ENCODE measurements at regions not wholly inside any gene's neighbourhood (a gene's known extent, or its start where the extent isn't known, plus 50 kb on each side); places are given as distances from the start of the nearest gene placed in this dataset.

DNA sequence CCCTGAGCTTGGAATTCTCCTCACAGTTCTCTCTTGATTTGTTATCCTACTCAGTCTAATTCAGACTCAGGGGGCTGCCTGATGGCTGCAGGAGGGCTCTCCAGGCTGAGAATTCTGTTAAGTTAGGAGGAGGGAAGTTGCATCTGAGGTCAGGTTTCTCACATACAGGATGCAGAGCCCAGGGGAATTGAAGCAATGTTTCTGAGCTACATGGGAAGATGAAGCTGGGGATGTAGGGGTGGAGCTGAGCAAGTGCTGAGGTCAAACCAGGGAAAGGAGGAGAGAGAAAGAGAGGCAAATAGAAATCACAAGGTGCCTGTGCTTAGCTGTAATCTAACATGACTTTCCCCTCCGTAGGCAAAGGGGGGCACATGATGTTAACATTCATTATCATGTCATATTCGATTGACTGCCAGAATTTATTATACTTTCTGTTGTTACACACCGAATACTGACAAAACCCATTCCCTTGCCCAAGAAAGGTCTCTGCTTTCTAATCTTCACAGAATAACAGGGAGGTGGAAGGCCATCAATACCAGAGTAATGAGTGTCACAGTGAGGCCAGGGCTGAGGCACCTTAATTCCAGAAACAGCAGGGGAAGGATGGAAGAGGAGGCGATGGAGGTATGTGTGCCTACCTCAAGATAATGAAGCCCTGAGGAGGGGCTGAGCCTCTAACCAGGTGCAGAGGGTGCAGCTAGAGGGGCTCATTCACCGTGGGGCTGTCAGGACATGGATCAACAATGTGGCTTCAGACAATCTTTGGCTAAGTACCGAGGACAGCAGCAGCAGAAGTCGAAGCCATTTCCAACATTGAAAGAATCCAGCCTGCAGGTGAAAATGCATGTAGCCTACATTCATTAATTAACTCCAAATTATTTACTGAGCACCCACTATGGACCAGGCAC, 205.4 kb upstream of the SNX19 start:
- no peak for DNase-seq (ENCODE audit: low read depth)

- no peak for DNase-seq (ENCODE audit: low read depth)
Observed at GRCh38 chr11:131122448-131122847, 206.2 kb upstream of the SNX19 start.

DNA sequence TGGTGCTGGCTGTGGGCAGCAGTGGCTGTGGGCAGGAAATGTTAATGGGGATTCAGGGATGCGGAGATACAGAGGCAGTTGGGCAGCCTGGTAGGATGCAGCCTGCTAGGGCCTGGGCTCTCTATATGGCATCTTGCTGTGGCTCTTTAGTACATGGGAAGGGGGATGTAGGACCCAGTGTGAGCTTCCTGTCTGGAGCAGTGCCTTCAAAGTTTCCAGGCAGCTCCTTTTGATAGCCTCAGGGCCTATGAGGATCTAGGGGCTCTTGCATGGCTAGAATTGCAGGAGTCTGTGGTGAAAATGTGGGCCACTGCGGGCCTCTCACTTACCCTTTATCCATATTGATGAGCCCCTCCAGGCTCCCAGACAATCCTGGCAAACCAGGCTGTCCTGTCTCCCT, 213.2 kb upstream of the SNX19 start:
- DNase-seq (ENCODE audit: low read depth), result no peak

GRCh38 chr11:131135611-131136010, 219.3 kb upstream of the SNX19 start:
- no peak for DNase-seq (ENCODE audit: low read depth)

- peak; percentile 19 for DNase-seq (ENCODE audit: low read depth)
Observed at GRCh38 chr11:131136486-131136885, 220.2 kb upstream of the SNX19 start.

DNA sequence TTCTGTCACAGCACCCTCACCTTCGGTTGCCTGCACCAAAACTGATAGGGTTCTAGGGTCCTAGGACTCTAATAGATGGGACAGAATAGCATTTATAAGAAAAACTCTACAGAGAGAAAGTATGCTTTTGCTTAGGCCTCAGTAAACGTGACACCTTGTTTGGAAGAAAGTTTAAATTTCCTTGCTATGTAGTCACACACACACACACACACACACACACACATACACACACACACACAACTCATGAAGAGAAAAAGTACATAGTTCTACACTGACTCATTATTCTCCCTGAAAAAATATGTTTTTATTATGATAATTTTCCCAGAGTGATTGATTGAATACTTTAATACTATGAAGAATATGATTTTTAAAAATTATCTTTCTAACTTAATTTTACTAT, 220.8 kb upstream of the SNX19 start:
- peak; percentile 8 for DNase-seq (ENCODE audit: low read depth)

- no peak for DNase-seq (ENCODE audit: low read depth)
Observed at GRCh38 chr11:131138731-131139130, 222.5 kb upstream of the SNX19 start.

- DNase-seq (ENCODE audit: low read depth), result no peak
Observed at GRCh38 chr11:131145791-131146190, 224.6 kb upstream of the NTM start.

DNA sequence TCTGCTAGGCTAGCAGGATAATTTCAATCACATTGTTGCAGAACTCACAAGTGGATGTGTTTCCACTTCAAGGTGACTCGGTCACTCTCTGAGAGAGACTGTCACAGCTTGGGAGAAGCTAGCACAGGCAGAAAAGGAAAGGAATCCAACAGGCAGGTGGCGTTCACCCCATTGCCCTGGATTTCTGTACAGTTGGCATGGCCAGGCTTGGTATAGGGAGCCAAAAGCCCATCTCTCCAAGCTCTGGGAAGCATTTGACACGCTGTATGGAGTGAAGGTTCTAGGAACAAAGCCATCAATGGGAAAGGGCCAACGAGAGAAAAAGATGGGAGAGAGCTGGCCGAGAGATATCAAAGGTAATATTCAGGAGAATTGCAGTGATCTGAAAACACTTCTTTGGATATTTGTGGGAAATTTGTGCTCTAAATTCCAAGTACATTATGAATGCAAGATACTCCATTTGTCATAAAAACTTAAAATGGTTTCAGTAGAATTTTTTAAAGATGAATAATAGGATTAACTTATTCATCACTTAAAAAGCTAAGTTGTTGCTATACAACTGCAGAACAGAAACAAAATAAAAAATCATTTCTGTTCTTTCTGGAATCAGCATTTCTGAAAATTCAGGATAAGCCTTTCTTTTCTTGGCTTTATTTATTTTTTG, 223.5 kb upstream of the NTM start:
- DNase-seq (ENCODE audit: low read depth), result no peak

GRCh38 chr11:131154351-131154750, 216.1 kb upstream of the NTM start:
- no peak for DNase-seq (ENCODE audit: low read depth)

DNA sequence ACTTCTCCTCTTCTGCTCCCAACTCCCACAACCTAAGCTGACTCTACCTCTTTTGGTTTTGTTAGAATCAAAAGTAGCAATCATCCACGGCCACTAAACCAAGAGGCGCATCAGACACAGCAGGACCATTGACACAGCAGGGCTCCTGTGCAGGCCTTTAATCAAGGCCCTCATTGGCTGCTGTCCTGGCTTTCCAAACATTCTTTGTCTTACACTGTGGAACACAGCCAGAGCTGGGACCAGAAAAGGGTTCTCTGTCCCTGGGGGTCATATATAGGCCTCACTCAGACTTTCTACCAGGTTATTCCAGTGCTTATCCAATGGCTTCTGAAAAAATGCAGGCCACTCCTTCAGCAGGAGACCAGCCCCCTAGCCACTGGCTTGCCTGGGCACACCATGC, 212.7 kb upstream of the NTM start:
- DNase-seq (ENCODE audit: low read depth), result no peak

GRCh38 chr11:131160846-131161245, 209.6 kb upstream of the NTM start:
- DNase-seq (ENCODE audit: low read depth), result no peak

DNA sequence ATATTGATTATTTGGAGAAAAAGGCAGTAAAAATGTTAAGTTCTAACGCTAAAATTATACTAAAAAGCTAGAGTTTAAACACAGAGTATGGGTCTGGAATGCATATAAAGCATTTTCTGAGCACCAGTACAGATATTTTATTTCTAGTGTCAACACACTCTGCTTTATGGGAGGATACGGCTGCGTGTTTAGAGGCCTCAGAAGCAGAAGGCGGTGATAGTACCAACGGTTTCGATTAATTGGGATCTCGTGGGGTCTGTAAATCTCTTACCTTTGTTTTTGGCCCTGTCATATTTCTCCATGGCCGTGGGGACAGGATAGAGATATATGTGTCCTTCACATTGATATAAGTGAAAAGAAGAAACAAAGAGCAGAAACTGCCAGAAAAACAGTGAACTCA, 206.8 kb upstream of the NTM start:
- no peak for DNase-seq (ENCODE audit: low read depth)

GRCh38 chr11:131165036-131165435, 205.4 kb upstream of the NTM start:
- DNase-seq (ENCODE audit: low read depth), result no peak

DNA sequence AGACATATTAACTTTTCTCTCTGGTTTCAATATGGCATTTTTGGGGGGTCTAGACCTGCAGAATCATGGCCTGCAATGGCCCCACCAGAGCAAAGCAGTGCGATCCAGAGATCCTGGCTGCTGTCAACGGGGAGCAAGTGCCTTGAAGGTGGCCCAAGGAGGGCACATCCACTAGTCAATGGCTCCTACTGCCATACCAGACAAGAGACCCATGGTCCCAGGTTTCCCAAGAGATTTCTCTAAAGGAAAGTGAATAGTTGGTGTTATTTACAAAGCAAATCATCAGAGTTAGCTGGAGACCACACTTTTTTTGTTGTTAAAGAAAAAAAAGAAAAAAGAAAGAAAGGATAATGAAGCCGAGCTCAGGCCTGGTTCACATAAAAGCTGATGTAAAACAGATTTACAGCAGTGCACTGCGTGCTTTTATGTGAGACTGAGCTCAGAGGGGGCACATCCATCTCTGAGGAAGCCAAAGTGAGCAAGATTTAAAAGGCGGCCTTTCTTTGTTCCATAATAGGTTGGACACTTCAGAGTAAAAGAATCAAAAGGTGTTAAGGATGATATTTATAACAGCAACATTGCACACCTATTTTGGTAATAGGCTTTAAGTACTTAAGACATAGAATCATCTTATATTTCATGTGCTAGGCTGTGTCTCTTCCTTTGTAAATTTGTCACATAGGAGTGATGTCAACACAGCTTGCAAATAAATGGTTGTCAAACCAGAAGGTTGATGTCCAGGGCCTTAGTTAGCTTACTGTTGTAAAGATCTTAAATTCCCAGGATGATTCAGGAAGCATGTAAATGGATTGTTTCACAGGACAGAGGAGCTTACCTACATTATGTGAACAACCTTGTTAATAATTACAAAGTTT, 201.3 kb upstream of the NTM start:
- DNase-seq (ENCODE audit: low read depth), result no peak

DNA sequence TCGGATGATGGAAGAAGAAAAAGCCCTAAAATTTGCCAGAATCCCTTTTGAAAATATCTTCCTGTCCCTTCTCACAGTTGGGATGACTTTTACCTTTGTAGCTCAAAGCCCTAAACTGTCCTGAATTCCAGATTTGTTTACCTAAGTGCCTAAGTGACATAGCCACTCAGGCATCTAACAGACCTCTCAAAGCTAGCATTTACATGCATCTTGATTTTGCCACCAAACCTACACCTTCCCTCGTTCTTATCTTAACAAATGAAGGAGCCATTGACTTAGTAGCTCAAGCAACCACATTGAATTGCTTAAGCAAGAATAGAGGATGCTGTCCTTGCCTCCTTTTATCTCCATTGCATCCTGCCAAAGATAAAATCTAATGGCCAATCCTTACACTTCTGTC, 198.4 kb upstream of the NTM start:
- DNase-seq (ENCODE audit: low read depth), result no peak

DNA sequence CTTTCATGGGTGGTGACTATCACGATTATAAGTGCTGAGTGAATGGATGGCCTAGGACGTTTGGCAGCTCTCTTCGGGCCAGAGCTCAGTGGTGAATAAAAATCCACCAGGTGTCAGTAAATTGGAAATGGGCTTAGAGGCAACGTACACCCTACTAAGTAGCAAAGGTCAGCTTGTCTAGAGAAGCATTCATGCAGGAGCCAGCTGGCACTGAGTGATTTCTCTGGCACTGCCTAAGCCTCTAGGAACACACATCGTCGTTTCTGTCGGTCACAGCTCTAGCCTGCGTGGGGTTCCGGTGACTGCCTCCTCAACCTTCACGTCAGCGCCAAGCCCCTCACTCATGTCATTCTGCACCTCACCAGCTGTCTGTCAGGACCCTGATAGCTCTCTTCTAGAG, 192.4 kb upstream of the NTM start:
- no peak for DNase-seq (ENCODE audit: low read depth)

- no peak for DNase-seq (ENCODE audit: low read depth)
Observed at GRCh38 chr11:131178596-131178995, 191.8 kb upstream of the NTM start.

DNA sequence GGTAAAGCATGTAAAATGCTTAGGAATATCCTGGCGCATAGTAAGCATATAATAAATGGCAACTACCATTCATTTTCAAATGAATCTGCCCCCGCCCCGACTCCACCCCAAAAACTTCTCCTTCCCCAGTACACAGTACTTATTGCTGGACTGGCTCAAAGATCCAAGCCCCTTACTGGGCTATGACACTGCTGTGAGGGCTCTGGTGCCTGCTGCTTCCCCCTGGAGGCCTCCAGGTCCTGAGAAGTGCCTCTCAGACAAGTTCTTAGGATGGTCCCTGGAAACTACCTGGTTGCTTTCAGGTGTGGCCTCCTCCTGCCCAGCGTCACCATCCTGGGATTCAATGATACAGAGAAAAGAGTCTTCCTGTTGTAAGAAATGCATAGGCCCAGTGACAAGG, 190.6 kb upstream of the NTM start:
- DNase-seq (ENCODE audit: low read depth), result no peak

DNA sequence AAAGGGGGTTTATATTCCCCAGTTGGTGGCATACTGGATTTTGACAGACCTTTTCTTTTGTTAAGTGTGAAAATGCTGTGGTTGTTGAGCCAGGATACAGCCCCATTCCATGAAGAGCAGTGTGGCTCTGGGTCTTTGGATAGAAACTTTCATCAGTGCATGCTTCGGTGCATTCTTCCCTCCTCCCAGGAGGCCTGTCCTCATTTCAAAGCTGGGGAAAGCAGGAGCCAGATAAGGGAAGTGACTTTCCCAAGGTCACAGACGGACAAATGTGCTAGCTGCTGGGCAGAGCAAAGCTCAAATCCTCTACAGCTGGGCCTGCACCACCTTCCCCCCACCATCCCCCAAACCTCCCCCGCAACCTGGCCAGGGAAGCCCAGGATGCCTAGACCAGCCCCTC, 184.5 kb upstream of the NTM start:
- no peak for DNase-seq (ENCODE audit: low read depth)

DNA sequence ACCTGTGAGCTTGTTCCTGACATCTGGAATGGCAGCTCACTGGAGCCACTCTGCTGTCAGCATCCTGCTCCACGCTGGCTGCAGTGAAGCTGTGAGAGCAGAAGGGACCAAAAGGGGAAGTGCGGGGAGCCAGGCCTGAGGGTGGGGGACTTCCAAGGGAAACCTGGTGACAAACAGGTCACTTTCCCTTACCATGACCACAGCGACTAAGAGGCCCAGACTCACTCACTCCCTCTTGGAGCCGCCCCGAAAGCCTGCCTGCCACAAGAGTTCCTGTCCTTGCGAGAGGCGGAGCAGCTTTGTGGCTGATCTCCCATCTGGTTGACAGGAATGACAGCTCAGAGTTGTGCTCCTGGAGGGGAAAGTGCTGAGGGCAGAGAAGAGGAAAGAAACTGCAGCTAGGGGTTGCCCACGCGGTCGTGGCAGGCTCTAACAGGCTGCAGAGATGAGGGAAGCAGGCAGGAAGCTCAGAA, 183.8 kb upstream of the NTM start:
- DNase-seq (ENCODE audit: low read depth), result no peak

DNA sequence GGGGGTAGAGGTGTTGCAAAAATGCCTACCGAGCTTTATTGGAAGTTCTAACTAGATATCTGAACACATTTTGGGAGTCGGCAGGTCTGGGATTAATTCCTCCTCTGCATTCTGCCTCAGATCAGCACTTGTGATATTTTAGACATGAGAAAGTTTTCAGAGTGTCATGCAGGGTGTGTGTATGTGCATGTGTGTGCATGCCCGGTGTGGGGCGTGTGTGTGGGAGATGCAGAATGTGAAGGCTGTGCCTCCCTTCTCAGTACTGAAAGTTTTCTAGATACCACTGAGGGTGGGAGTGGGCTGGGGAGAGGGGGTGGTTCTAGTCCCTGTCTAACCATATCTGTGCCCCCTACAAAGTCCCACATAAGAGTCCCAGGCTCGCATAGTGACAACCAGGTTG, 180.0 kb upstream of the NTM start:
- DNase-seq (ENCODE audit: low read depth), result no peak

- no peak for DNase-seq (ENCODE audit: low read depth)
Observed at GRCh38 chr11:131191606-131192005, 178.8 kb upstream of the NTM start.

All from non-pigmented ciliary epithelial cell (primary cell).